ENCODE measurements at regions not wholly inside any gene's neighbourhood (a gene's known extent, or its start where the extent isn't known, plus 50 kb on each side); places are given as distances from the start of the nearest gene placed in this dataset.
"Not testable (repeated sequence)": the region's sequence is repeated elsewhere in the genome, so short reads cannot be mapped to it uniquely, and the experiment has no call there.

DNA sequence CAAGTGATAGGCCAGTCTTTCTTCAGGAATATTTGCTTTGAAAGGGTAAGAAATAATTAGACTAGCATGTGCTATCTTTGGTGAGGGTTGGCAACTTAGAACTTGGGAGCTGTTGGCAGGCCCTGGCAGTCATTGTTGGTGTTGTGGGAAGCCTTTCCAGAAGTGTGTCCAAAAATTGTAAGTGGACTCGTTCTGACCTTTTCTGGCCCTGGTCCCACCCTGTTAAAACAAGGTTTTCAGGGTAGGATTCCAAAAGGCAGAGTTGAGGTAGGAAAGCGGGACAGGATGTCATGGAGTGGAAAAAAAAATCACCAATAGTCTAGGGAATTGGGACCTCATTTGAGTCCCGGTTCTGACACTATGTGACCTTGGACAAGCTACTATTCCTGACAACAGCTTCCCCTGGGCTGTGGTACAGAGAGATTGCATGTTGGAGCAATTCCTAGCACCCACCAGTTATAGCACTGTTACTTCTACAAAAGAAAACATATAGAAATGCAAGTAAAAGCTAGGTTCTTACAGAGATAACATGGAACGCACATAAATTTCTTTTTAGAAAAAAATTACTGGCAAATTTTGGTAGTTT is 299.3 kb upstream of the DDI1 start:
- Mint-ChIP-seq H3K27ac (ENCODE audit: unreplicated experiment) (no peak overlapping the region), H3K27me3 (ENCODE audit: low read depth, unreplicated experiment) (no peaks in the 10 kb centered on the region), H3K4me3 (ENCODE audit: unreplicated experiment) (no peak overlapping the region), H3K36me3 (ENCODE audit: low read depth, unreplicated experiment) (no peaks in the 10 kb centered on the region), H3K9me3 (ENCODE audit: unreplicated experiment) (peaks cover 2% of the 10 kb centered on the region), H3K4me1 (ENCODE audit: low read depth, unreplicated experiment) (peaks cover 5% of the 10 kb centered on the region)
- no peaks in the 10 kb centered on the region for H4K20me1 ChIP-seq (ENCODE audit: insufficient read depth, low read length)
- DNase-seq (ENCODE audit: low read depth) (no peak), FAIRE-seq (no peak)
- H2AFZ ChIP-seq (ENCODE audit: low read depth, low read length): no peak overlapping the region
- no peak overlapping the region for H3K27ac ChIP-seq (ENCODE audit: low read depth, low read length)
- no peaks in the 10 kb centered on the region for H3K36me3 ChIP-seq (ENCODE audit: insufficient read depth, low read length)
- H3K79me2 ChIP-seq (ENCODE audit: insufficient read depth, low read length): no peaks in the 10 kb centered on the region
- H3K9ac ChIP-seq (ENCODE audit: low read length): no peak overlapping the region
- H3K4me3 ChIP-seq (ENCODE audit: insufficient read depth, low read depth, low read length): no peak overlapping the region
- H3K9me3 ChIP-seq (ENCODE audit: insufficient read depth, low read depth, low read length): no peaks in the 10 kb centered on the region
- no peaks in the 10 kb centered on the region for H3K27me3 ChIP-seq (ENCODE audit: insufficient read depth, low read length)
- no peak overlapping the region for H3K4me2 ChIP-seq (ENCODE audit: low read length)
- TF ChIP-seq EZH2 (IDR thresholded peaks at IDR 0.05; ENCODE audit: insufficient read depth, low read length): no peak
- TF ChIP-seq, protein P1, sequence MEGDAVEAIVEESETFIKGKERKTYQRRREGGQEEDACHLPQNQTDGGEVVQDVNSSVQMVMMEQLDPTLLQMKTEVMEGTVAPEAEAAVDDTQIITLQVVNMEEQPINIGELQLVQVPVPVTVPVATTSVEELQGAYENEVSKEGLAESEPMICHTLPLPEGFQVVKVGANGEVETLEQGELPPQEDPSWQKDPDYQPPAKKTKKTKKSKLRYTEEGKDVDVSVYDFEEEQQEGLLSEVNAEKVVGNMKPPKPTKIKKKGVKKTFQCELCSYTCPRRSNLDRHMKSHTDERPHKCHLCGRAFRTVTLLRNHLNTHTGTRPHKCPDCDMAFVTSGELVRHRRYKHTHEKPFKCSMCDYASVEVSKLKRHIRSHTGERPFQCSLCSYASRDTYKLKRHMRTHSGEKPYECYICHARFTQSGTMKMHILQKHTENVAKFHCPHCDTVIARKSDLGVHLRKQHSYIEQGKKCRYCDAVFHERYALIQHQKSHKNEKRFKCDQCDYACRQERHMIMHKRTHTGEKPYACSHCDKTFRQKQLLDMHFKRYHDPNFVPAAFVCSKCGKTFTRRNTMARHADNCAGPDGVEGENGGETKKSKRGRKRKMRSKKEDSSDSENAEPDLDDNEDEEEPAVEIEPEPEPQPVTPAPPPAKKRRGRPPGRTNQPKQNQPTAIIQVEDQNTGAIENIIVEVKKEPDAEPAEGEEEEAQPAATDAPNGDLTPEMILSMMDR (IDR thresholded peaks at IDR 0.05; ENCODE audit: insufficient read depth, low read depth, low read length): no peak
- no peaks in the 10 kb centered on the region for H3K4me1 ChIP-seq (ENCODE audit: insufficient read depth, low read length)

DNA sequence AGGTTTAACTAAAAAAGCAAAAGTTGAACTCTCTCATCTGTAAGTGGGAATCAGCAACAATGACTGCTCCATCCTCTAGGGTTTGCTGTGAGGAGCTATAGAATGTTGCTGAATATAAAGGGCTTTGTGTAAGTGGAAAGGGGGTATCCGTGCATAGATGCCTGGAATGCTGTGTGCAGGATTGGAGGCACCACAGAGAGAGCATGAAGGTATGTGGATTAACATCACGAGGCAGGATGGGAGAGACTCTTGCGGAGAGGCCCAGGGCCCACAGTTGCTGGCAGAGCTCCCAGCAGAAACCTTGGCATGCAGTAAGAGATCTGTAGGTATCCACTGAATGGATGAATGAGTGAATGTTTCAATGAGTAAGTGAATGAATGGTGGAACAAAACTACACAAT is 298.7 kb upstream of the DDI1 start:
- Histone ChIP-seq H3K27me3 (ENCODE audit: insufficient read depth, low read length) (no peaks in the 10 kb centered on the region), H4K20me1 (ENCODE audit: insufficient read depth, low read length) (no peaks in the 10 kb centered on the region), H3K4me3 (ENCODE audit: insufficient read depth, low read depth, low read length) (no peak overlapping the region), H3K4me1 (ENCODE audit: insufficient read depth, low read length) (no peaks in the 10 kb centered on the region), H2AFZ (ENCODE audit: low read depth, low read length) (no peak overlapping the region), H3K36me3 (ENCODE audit: insufficient read depth, low read length) (no peaks in the 10 kb centered on the region), H3K4me2 (ENCODE audit: low read length) (no peak overlapping the region), H3K9ac (ENCODE audit: low read length) (no peak overlapping the region), H3K79me2 (ENCODE audit: insufficient read depth, low read length) (no peaks in the 10 kb centered on the region), H3K27ac (ENCODE audit: low read depth, low read length) (no peak overlapping the region), H3K9me3 (ENCODE audit: insufficient read depth, low read depth, low read length) (no peaks in the 10 kb centered on the region)
- Mint-ChIP-seq H3K4me3 (ENCODE audit: unreplicated experiment) (no peak overlapping the region), H3K9me3 (ENCODE audit: unreplicated experiment) (peaks cover 2% of the 10 kb centered on the region), H3K36me3 (ENCODE audit: low read depth, unreplicated experiment) (no peaks in the 10 kb centered on the region), H3K4me1 (ENCODE audit: low read depth, unreplicated experiment) (peaks cover 5% of the 10 kb centered on the region), H3K27ac (ENCODE audit: unreplicated experiment) (no peak overlapping the region), H3K27me3 (ENCODE audit: low read depth, unreplicated experiment) (no peaks in the 10 kb centered on the region)
- no peak for TF ChIP-seq EZH2 (IDR thresholded peaks at IDR 0.05; ENCODE audit: insufficient read depth, low read length)
- DNase-seq (ENCODE audit: low read depth): peak; percentile 18
- no peak for FAIRE-seq

DNA sequence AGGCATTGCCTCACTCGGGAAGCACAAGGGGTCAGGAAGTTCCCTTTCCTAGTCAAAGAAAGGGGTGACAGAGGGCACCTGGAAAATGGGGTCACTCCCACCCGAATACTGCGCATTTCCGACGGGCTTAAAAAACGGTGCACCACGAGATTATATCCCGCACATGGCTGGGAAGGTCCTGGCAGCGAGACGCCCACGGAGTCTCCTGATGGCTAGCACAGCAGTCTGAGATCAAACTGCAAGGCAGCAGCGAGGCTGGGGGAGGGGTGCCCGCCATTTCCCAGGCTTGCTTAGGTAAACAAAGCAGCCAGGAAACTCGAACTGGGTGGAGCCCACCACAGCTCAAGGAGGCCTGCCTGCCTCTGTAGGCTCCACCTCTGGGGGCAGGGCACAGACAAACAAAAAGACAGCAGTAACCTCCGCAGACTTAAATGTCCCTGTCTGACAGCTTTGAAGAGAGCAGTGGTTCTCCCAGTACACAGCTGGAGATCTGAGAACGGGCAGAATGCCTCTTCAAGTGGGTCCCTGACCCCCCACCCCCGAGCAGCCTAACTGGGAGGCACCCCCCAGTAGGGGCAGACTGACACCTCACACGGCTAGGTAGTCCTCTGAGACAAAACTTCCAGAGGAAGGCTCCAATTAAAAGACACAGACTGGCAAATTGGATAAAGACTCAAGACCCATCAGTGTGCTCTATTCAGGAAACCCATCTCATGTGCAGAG is 297.2 kb upstream of the DDI1 start:
- not testable (repeated sequence) for H3K9me3 ChIP-seq (ENCODE audit: insufficient read depth, low read depth, low read length); H3K9ac ChIP-seq (ENCODE audit: low read length); H4K20me1 ChIP-seq (ENCODE audit: insufficient read depth, low read length); H3K4me3 Mint-ChIP-seq (ENCODE audit: unreplicated experiment); H3K4me2 ChIP-seq (ENCODE audit: low read length); H3K4me1 Mint-ChIP-seq (ENCODE audit: low read depth, unreplicated experiment); H3K4me3 ChIP-seq (ENCODE audit: insufficient read depth, low read depth, low read length); FAIRE-seq; H3K36me3 ChIP-seq (ENCODE audit: insufficient read depth, low read length); H3K79me2 ChIP-seq (ENCODE audit: insufficient read depth, low read length); H3K36me3 Mint-ChIP-seq (ENCODE audit: low read depth, unreplicated experiment); H3K27me3 Mint-ChIP-seq (ENCODE audit: low read depth, unreplicated experiment); H3K4me1 ChIP-seq (ENCODE audit: insufficient read depth, low read length); H3K27me3 ChIP-seq (ENCODE audit: insufficient read depth, low read length); H3K27ac ChIP-seq (ENCODE audit: low read depth, low read length); H3K9me3 Mint-ChIP-seq (ENCODE audit: unreplicated experiment); H2AFZ ChIP-seq (ENCODE audit: low read depth, low read length); DNase-seq (ENCODE audit: low read depth)
- H3K27ac Mint-ChIP-seq (ENCODE audit: unreplicated experiment): peak overlapping the region; percentile 47
